ENCODE measurements at regions not wholly inside any gene's neighbourhood (a gene's known extent, or its start where the extent isn't known, plus 50 kb on each side); places are given as distances from the start of the nearest gene placed in this dataset.

DNA sequence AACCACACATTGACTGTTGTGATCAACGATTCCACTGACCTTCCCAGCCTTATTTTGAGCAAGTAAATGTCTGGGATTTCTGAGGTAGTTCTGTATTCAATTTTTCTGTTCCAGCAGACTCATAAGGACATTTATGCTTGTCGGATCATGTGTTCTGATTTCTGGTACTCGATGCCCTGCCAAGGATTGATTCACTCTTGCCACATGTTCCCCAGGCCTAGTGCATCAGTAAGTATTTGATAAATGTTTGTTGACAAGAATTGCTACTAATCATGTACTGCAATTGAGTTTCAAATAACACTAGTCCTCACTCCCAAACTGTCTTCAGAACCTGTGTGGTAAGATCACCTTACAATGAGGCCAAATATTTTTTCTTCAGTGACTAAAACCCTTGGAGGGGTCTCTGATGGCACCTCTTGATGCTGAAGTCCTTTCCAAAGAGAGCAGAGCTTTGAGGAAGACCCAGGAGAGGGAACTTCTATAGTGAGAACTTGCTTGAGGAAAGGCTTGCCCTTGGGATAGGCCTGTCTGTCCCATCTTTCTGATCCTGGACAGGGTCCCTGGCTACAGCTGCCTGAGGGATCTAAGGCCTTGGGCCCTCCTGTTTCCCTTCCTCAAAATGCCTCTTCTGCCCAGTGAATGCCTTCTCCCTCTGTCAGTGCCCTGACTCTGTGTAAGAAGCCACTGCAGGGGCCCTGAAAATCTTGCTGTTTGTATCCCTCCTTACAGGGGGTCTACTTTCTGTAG is 115.8 kb upstream of the FAM78B start:
- H3K18ac ChIP-seq (ENCODE audit: insufficient read length, low read depth, low read length): no peak overlapping the region
- H3K23ac ChIP-seq (ENCODE audit: insufficient read length, low read depth, low read length): no peak overlapping the region
- no peaks in the 10 kb centered on the region for H3K23me2 ChIP-seq (ENCODE audit: insufficient read length, low read depth, low read length, poor library complexity, severe bottlenecking)
- H3K79me1 ChIP-seq (ENCODE audit: insufficient read depth, low read depth, low read length, poor library complexity, severe bottlenecking): no peaks in the 10 kb centered on the region
- Mint-ChIP-seq H3K27me3 (ENCODE audit: low read depth) (peaks cover 2% of the 10 kb centered on the region; the same call in 1 of the 2 replicates), H3K9me3 (no peaks in the 10 kb centered on the region), H3K27ac (no peak overlapping the region), H3K4me1 (no peaks in the 10 kb centered on the region), H3K4me3 (no peak overlapping the region), H3K36me3 (ENCODE audit: insufficient read depth in 1 of 3, low read depth in 3 of 3) (peaks cover 0 to 1% (median 0%) of the 10 kb centered on the region in 3 experiments; a peak in 2 of 7 replicates)
- H2AFZ ChIP-seq (ENCODE audit: low read length): no peak overlapping the region
- H4K91ac ChIP-seq (ENCODE audit: insufficient read length, low read depth, low read length): no peak overlapping the region
- no peak overlapping the region for H2BK15ac ChIP-seq (ENCODE audit: low read depth, low read length)
- no peaks in the 10 kb centered on the region for H3K9me3 ChIP-seq (ENCODE audit: control insufficient read depth, low read depth, low read length)
- H2BK5ac ChIP-seq (ENCODE audit: insufficient read length, low read length): no peak overlapping the region
- no peak for DNase-seq
- no peak overlapping the region for H2BK20ac ChIP-seq (ENCODE audit: low read depth, low read length, poor library complexity, severe bottlenecking)
- H3K27ac ChIP-seq (ENCODE audit: insufficient read length, low read depth, low read length): no peak overlapping the region
- H2BK12ac ChIP-seq (ENCODE audit: insufficient read length, low read depth, low read length): no peak overlapping the region
- H3K79me2 ChIP-seq (ENCODE audit: insufficient read depth, low read length): no peaks in the 10 kb centered on the region
- TF ChIP-seq, protein P1, sequence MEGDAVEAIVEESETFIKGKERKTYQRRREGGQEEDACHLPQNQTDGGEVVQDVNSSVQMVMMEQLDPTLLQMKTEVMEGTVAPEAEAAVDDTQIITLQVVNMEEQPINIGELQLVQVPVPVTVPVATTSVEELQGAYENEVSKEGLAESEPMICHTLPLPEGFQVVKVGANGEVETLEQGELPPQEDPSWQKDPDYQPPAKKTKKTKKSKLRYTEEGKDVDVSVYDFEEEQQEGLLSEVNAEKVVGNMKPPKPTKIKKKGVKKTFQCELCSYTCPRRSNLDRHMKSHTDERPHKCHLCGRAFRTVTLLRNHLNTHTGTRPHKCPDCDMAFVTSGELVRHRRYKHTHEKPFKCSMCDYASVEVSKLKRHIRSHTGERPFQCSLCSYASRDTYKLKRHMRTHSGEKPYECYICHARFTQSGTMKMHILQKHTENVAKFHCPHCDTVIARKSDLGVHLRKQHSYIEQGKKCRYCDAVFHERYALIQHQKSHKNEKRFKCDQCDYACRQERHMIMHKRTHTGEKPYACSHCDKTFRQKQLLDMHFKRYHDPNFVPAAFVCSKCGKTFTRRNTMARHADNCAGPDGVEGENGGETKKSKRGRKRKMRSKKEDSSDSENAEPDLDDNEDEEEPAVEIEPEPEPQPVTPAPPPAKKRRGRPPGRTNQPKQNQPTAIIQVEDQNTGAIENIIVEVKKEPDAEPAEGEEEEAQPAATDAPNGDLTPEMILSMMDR (conservative IDR thresholded peaks at IDR 0.05): no peak
- H4K5ac ChIP-seq (ENCODE audit: insufficient read length, low read depth, low read length): no peak overlapping the region
- WGBS (ENCODE audit: extremely low coverage, insufficient read length, low lambda C conversion rate): no CpG with 5 or more reads among the region's 3 CpGs
- H3K4ac ChIP-seq (ENCODE audit: low read depth, low read length): no peak overlapping the region
- H2AK5ac ChIP-seq (ENCODE audit: insufficient read length, low read length): no peak overlapping the region
- H2BK120ac ChIP-seq (ENCODE audit: low read depth, low read length, poor library complexity, severe bottlenecking): no peak overlapping the region
- no peak overlapping the region for H3K56ac ChIP-seq (ENCODE audit: insufficient read length, low read depth, low read length)
- no peak overlapping the region for H3K4me2 ChIP-seq (ENCODE audit: insufficient read depth, insufficient read length, low read length)
- H4K8ac ChIP-seq (replicated peaks; ENCODE audit: insufficient read length, low read depth, low read length): no peak overlapping the region
- no peaks in the 10 kb centered on the region for H3K4me1 ChIP-seq (ENCODE audit: insufficient read depth, low read length)
- no peak overlapping the region for H3T11ph ChIP-seq (ENCODE audit: low read length)
- no peaks in the 10 kb centered on the region for H4K20me1 ChIP-seq (ENCODE audit: control insufficient read depth, insufficient read depth, insufficient read length)
- H3K27me3 ChIP-seq (ENCODE audit: insufficient read depth, low read length): no peaks in the 10 kb centered on the region
- H3K9ac ChIP-seq (ENCODE audit: extremely low read depth, insufficient read length, low read length): no peak overlapping the region
- H3K14ac ChIP-seq (ENCODE audit: insufficient read depth, low read length): no peak overlapping the region

All from H9 (cell line).